PC-3 (cell line): ENCODE measurements at regions not wholly inside any gene's neighbourhood (a gene's known extent, or its start where the extent isn't known, plus 50 kb on each side); places are given as distances from the start of the nearest gene placed in this dataset.

Experiments used
- ATAC-seq: fragments of 200-7000 bp; cut with Tn5 transposase; 2 replicates; pipeline ENCODE4 v1.9.1; 2020; ENCODE audit warnings: mild to moderate bottlenecking, moderate library complexity
- BruUV-seq: library from RNA; stranded (reverse); fragments of 400-500 nt; replicated peaks from 2 replicates; lab custom pipeline; 2021; lab: Mats Ljungman, UMichigan
- CTCF ChIA-PET: fragments of 300-600 bp; sonication (Branson Sonifier 250); formaldehyde crosslinking; loops from one replicate; lab custom pipeline; 2022; ENCODE audit warnings: antibody characterized with exemption; lab: Charles Lee
- POLR2A ChIA-PET: fragments of 300-600 bp; sonication (Branson Sonifier 250); formaldehyde crosslinking; loops from one replicate; lab custom pipeline; 2022; ENCODE audit warnings: antibody characterized with exemption; ENCODE audit not compliant: unreplicated experiment; lab: Charles Lee
- DNase-seq: peaks from one replicate; pipeline ENCODE4 v3.0.0-alpha.2; 2015
- H2AFZ ChIP-seq: fragments of 300-600 bp; sonication (generic); 2 replicates; pipeline ENCODE4 v1.6.0; 2016; ENCODE audit warnings: antibody characterized with exemption, low read length
- H3F3A ChIP-seq: fragments of 300-600 bp; sonication (generic); one replicate; pipeline ENCODE4 v1.6.0; 2017; ENCODE audit warnings: antibody characterized with exemption, low read length, control low read depth, mild to moderate bottlenecking; ENCODE audit not compliant: unreplicated experiment
- H3K27ac ChIP-seq: fragments of 300-600 bp; sonication (generic); 2 replicates; pipeline ENCODE4 v1.5.1; 2016; ENCODE audit warnings: mild to moderate bottlenecking, low read length
- H3K27me3 ChIP-seq: fragments of 300-600 bp; sonication (generic); 2 replicates; pipeline ENCODE4 v1.6.1; 2016; ENCODE audit warnings: low read length, mixed read lengths
- H3K36me3 ChIP-seq: fragments of 300-600 bp; sonication (generic); 2 replicates; pipeline ENCODE4 v1.6.1; 2016; ENCODE audit warnings: low read depth, mixed run types, low read length, mixed read lengths
- H3K4me1 ChIP-seq: fragments of 300-600 bp; sonication (generic); 2 replicates; pipeline ENCODE4 v1.5.1; 2016; ENCODE audit warnings: low read length; ENCODE audit not compliant: insufficient read depth
- H3K4me2 ChIP-seq: fragments of 300-600 bp; sonication (generic); 2 replicates; pipeline ENCODE4 v1.6.0; 2016; ENCODE audit warnings: low read length
- H3K4me3 ChIP-seq: fragments of 300-600 bp; sonication (generic); 2 replicates; pipeline ENCODE4 v1.5.1; 2016; ENCODE audit warnings: mild to moderate bottlenecking, low read length, mixed read lengths
- H3K79me2 ChIP-seq: fragments of 300-600 bp; sonication (generic); 2 replicates; pipeline ENCODE4 v1.6.1; 2017; ENCODE audit warnings: low read length, mixed read lengths
- H3K9ac ChIP-seq: fragments of 300-600 bp; sonication (generic); 2 replicates; pipeline ENCODE4 v1.6.0; 2016; ENCODE audit warnings: mild to moderate bottlenecking, low read length
- H3K9me2 ChIP-seq: fragments of 300-600 bp; sonication (generic); replicated peaks from 2 replicates; pipeline ENCODE4 v1.6.1; 2016; ENCODE audit warnings: mixed run types, low read length, mixed read lengths
- H3K9me3 ChIP-seq: fragments of 300-600 bp; sonication (generic); 2 replicates; pipeline ENCODE4 v1.6.1; 2016; ENCODE audit warnings: low read length, mixed read lengths
- H4K20me1 ChIP-seq: fragments of 300-600 bp; sonication (generic); 2 replicates; pipeline ENCODE4 v1.6.1; 2016; ENCODE audit warnings: low read length, mixed read lengths
- CTCF ChIP-seq: fragments of 300-600 bp; sonication (generic); conservative IDR thresholded peaks from 2 replicates; pipeline ENCODE4 v1.5.1; 2017; ENCODE audit warnings: antibody characterized with exemption, low read depth, mild to moderate bottlenecking, low read length
- EZH2 ChIP-seq: fragments of 300-600 bp; sonication (generic); IDR thresholded peaks from one replicate; pipeline ENCODE4 v1.6.1; 2017; ENCODE audit warnings: antibody characterized with exemption, mild to moderate bottlenecking, low read length; ENCODE audit not compliant: unreplicated experiment
- EZH2phosphoT487 ChIP-seq: fragments of 300-600 bp; sonication (generic); IDR thresholded peaks from 2 replicates; pipeline ENCODE4 v1.6.1; 2018; ENCODE audit warnings: mild to moderate bottlenecking, antibody characterized with exemption, low read length, borderline replicate concordance
- intact Hi-C: fragments of 100-400 bp; cut with micrococcal nuclease; formaldehyde crosslinking; loops from 2 replicates; pipeline ENCODE4 v1.9.0; 2023

- CTCF ChIA-PET = no interaction called here
Observed at GRCh38 chr7:121572615-121573014, 176.5 kb upstream of the FAM3C start.

GRCh38 chr7:121570365-121570764, 174.3 kb upstream of the FAM3C start:
- no TSS peak for BruUV-seq
- intact Hi-C loops = no loop called here

More at GRCh38 chr7:121572615-121573014, 176.5 kb upstream of the FAM3C start:
- no peak overlapping the region for H3K4me2 ChIP-seq
- no peaks in the 10 kb centered on the region for H3F3A ChIP-seq
- TF ChIP-seq CTCF (no peak), EZH2phosphoT487 (no peak), EZH2 (no peak)
- no peaks in the 10 kb centered on the region for H3K79me2 ChIP-seq
- no peak for DNase-seq
- no peaks in the 10 kb centered on the region for H3K36me3 ChIP-seq
- H2AFZ ChIP-seq = no peak overlapping the region
- intact Hi-C loops = no loop called here
- no TSS peak for BruUV-seq
- H4K20me1 ChIP-seq = no peaks in the 10 kb centered on the region
- no peak for ATAC-seq
- H3K4me1 ChIP-seq = no peaks in the 10 kb centered on the region
- H3K9ac ChIP-seq = no peak overlapping the region
- H3K27ac ChIP-seq = no peak overlapping the region
- POLR2A ChIA-PET = no interaction called here
- no peak overlapping the region for H3K4me3 ChIP-seq
- peaks cover 18% of the 10 kb centered on the region for H3K27me3 ChIP-seq
- H3K9me3 ChIP-seq = no peaks in the 10 kb centered on the region
- H3K9me2 ChIP-seq = no peaks in the 10 kb centered on the region

More at GRCh38 chr7:121570365-121570764, 174.3 kb upstream of the FAM3C start:
- Histone ChIP-seq H3K4me3 (no peak overlapping the region), H2AFZ (no peak overlapping the region), H3K9me3 (no peaks in the 10 kb centered on the region), H4K20me1 (no peaks in the 10 kb centered on the region), H3K9me2 (no peaks in the 10 kb centered on the region), H3K36me3 (no peaks in the 10 kb centered on the region), H3K27me3 (no peaks in the 10 kb centered on the region), H3F3A (no peaks in the 10 kb centered on the region), H3K79me2 (no peaks in the 10 kb centered on the region), H3K9ac (no peak overlapping the region), H3K27ac (no peak overlapping the region), H3K4me1 (no peaks in the 10 kb centered on the region), H3K4me2 (no peak overlapping the region)
- TF ChIP-seq CTCF = no peak
- TF ChIP-seq EZH2phosphoT487 = no peak
- TF ChIP-seq EZH2 = no peak
- ATAC-seq (no peak), DNase-seq (no peak)
- CTCF ChIA-PET = no interaction called here
- POLR2A ChIA-PET = no interaction called here
